GM18867 (cell line): ENCODE measurements at regions not wholly inside any gene's neighbourhood (a gene's known extent, or its start where the extent isn't known, plus 50 kb on each side); places are given as distances from the start of the nearest gene placed in this dataset.

Experiments used
- ATAC-seq: cut with Tn5 transposase; IDR thresholded peaks from one replicate; pipeline ENCODE4 v1.9.1; 2021; ENCODE audit warnings: mild to moderate bottlenecking, moderate library complexity; ENCODE audit not compliant: unreplicated experiment

- no peak for ATAC-seq
Observed at GRCh38 chr6:96460052-96460700, 61.4 kb upstream of the UFL1 start.

- ATAC-seq: peak; percentile 35
Observed at GRCh38 chr6:96465321-96465903, 56.2 kb upstream of the UFL1 start.

GRCh38 chr6:96466147-96466863 lies 55.3 kb upstream of the UFL1 start:
- ATAC-seq: peak; percentile 86

GRCh38 chr6:96467814-96468213 lies 53.8 kb upstream of the UFL1 start:
- no peak for ATAC-seq

GRCh38 chr6:96468281-96468680 lies 53.3 kb upstream of the UFL1 start:
- no peak for ATAC-seq

- ATAC-seq: peak; percentile 24
Observed at GRCh38 chr6:96468681-96469224, 52.9 kb upstream of the UFL1 start.

GRCh38 chr6:96469312-96469711 lies 52.3 kb upstream of the UFL1 start:
- no peak for ATAC-seq

- no peak for ATAC-seq
Observed at GRCh38 chr6:96470296-96470695, 51.3 kb upstream of the UFL1 start.
